ENCODE measurements at regions not wholly inside any gene's neighbourhood (a gene's known extent, or its start where the extent isn't known, plus 50 kb on each side); places are given as distances from the start of the nearest gene placed in this dataset.
A peak's percentile ranks its signal among the peaks of the same experiment; 100 is the strongest.

DNA sequence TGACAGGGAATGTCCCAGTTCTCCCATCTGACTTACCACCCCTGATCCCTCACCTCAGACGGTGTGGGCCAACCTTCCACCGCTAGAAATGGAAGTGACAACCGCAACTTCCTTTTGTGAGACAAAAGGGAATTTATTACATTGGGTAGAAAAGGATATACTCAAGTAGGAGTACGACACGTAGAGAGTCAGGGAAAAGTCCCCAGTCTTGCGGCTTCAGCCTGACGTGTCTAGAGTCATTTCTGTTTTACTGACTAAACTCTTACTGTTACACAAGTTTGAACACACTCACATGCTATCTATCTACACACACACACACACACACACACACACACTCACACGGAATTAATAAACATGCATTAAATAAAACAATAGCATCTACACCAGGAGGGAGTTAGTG is 178.9 kb downstream of the COPRS start:
- POLR2A ChIA-PET: no interaction called here
- 9% methylated on average over 4 of the region's 8 CpGs for WGBS (ENCODE audit: insufficient coverage)
- no peaks in the 10 kb centered on the region for H3K9me3 ChIP-seq (ENCODE audit: control extremely low read depth in 1 of 3, control insufficient read depth in 2 of 3, insufficient read depth in 1 of 3, low read length in 2 of 3)
- intact Hi-C loops (cut with micrococcal nuclease): loop anchor here (10.0 kb wide), 1 partner anchor 55 kb away; no protein-coding TSS in a partner anchor
- H3K27me3 ChIP-seq (replicated peaks in 1 of 4; ENCODE audit: control extremely low read depth in 1 of 4, control insufficient read depth in 3 of 4, insufficient read depth in 4 of 4, low read length in 3 of 4): peaks cover 0 to 15% (median 3%) of the 10 kb centered on the region in 4 experiments
- Mint-ChIP-seq H3K27me3 (peaks cover 31% of the 10 kb centered on the region), H3K4me3 (no peak overlapping the region), H3K4me1 (no peaks in the 10 kb centered on the region), H3K9me3 (ENCODE audit: insufficient read depth) (no peaks in the 10 kb centered on the region), H3K27ac (no peak overlapping the region)
- H3K27ac ChIP-seq (ENCODE audit: low read length in 2 of 2): no peak overlapping the region
- H3K4me2 ChIP-seq (replicated peaks; ENCODE audit: low read depth, low read length, poor library complexity, severe bottlenecking): no peak overlapping the region
- no peak overlapping the region for H2AFZ ChIP-seq (ENCODE audit: insufficient read depth, low read depth, low read length, poor library complexity, severe bottlenecking)
- no peaks in the 10 kb centered on the region for H4K20me1 ChIP-seq (ENCODE audit: control insufficient read depth, insufficient read depth, low read length, poor library complexity, severe bottlenecking)
- no peak overlapping the region for H3K9ac ChIP-seq (ENCODE audit: low read length)
- no peak for ATAC-seq (ENCODE audit: low read depth)
- CTCF ChIA-PET: no interaction called here
- no peak overlapping the region for H3K4me3 ChIP-seq (ENCODE audit: control extremely low read depth in 1 of 5, extremely low read depth in 1 of 5, insufficient read depth in 1 of 5, low read depth in 2 of 5, low read length in 4 of 5)
- TF ChIP-seq EZH2 (IDR thresholded peaks at IDR 0.05; ENCODE audit: borderline replicate concordance, insufficient read depth, low read depth, low read length, poor library complexity, severe bottlenecking) (no peak), CTCF (IDR thresholded peaks at IDR 0.05) (no peak)
- H3K4me1 ChIP-seq (ENCODE audit: control insufficient read depth in 2 of 2, insufficient read depth in 2 of 2, low read length in 2 of 2): no peaks in the 10 kb centered on the region
- no peaks in the 10 kb centered on the region for H3K36me3 ChIP-seq (replicated peaks in 1 of 2; ENCODE audit: control extremely low read depth in 1 of 2, control insufficient read depth in 1 of 2, extremely low read depth in 1 of 2, insufficient read depth in 2 of 2, low read length in 1 of 2)
- peak; percentile 7 for DNase-seq
- no peaks in the 10 kb centered on the region for H3K79me2 ChIP-seq (ENCODE audit: control insufficient read depth, insufficient read depth, low read length)

- no CpG with 5 or more reads among the region's 5 CpGs for WGBS (ENCODE audit: insufficient coverage)
- Histone ChIP-seq H3K4me3 (ENCODE audit: control extremely low read depth in 1 of 5, extremely low read depth in 1 of 5, insufficient read depth in 1 of 5, low read depth in 2 of 5, low read length in 4 of 5) (no peak overlapping the region), H3K9me3 (ENCODE audit: control extremely low read depth in 1 of 3, control insufficient read depth in 2 of 3, insufficient read depth in 1 of 3, low read length in 2 of 3) (no peaks in the 10 kb centered on the region), H3K9ac (ENCODE audit: low read length) (no peak overlapping the region), H3K4me2 (replicated peaks; ENCODE audit: low read depth, low read length, poor library complexity, severe bottlenecking) (no peak overlapping the region), H3K27me3 (replicated peaks in 1 of 4; ENCODE audit: control extremely low read depth in 1 of 4, control insufficient read depth in 3 of 4, insufficient read depth in 4 of 4, low read length in 3 of 4) (peaks cover 0 to 19% (median 3%) of the 10 kb centered on the region in 4 experiments), H3K4me1 (ENCODE audit: control insufficient read depth in 2 of 2, insufficient read depth in 2 of 2, low read length in 2 of 2) (no peaks in the 10 kb centered on the region), H4K20me1 (ENCODE audit: control insufficient read depth, insufficient read depth, low read length, poor library complexity, severe bottlenecking) (no peaks in the 10 kb centered on the region), H3K36me3 (replicated peaks in 1 of 2; ENCODE audit: control extremely low read depth in 1 of 2, control insufficient read depth in 1 of 2, extremely low read depth in 1 of 2, insufficient read depth in 2 of 2, low read length in 1 of 2) (no peaks in the 10 kb centered on the region), H3K27ac (ENCODE audit: low read length in 2 of 2) (no peak overlapping the region), H3K79me2 (ENCODE audit: control insufficient read depth, insufficient read depth, low read length) (no peaks in the 10 kb centered on the region), H2AFZ (ENCODE audit: insufficient read depth, low read depth, low read length, poor library complexity, severe bottlenecking) (no peak overlapping the region)
- Mint-ChIP-seq H3K4me3 (no peak overlapping the region), H3K27ac (no peak overlapping the region), H3K27me3 (peaks cover 29% of the 10 kb centered on the region), H3K4me1 (no peaks in the 10 kb centered on the region), H3K9me3 (ENCODE audit: insufficient read depth) (no peaks in the 10 kb centered on the region)
- CTCF ChIA-PET: no interaction called here
- DNase-seq: no peak
- POLR2A ChIA-PET: no interaction called here
- intact Hi-C loops (cut with micrococcal nuclease): loop anchor here (10.0 kb wide), 1 partner anchor 55 kb away; no protein-coding TSS in a partner anchor
- no peak for TF ChIP-seq EZH2 (IDR thresholded peaks at IDR 0.05; ENCODE audit: borderline replicate concordance, insufficient read depth, low read depth, low read length, poor library complexity, severe bottlenecking)
- TF ChIP-seq CTCF (IDR thresholded peaks at IDR 0.05): no peak
- no peak for ATAC-seq (ENCODE audit: low read depth)
These were observed 179.4 kb downstream of the COPRS start for GRCh38 chr17:31679667-31680066.
